A549 (cell line): ENCODE measurements at regions not wholly inside any gene's neighbourhood (a gene's known extent, or its start where the extent isn't known, plus 50 kb on each side); places are given as distances from the start of the nearest gene placed in this dataset.

Experiments used
- ATAC-seq, 2 experiments: fragments of 200-7000 bp in 1 of 2; fragments of >200 bp in 1 of 2; cut with Nextera tagmentation in 1 of 2; cut with Tn5 transposase in 1 of 2; 3 replicates each; pipeline versions ENCODE4 v1.8.0 to v1.9.1; 2018 to 2020; ENCODE audit warnings: mild to moderate bottlenecking in 1 of 2, moderate library complexity in 1 of 2
- CTCF ChIA-PET: fragments of 300-600 bp; sonication (Branson Sonifier 250); formaldehyde crosslinking; extraction: SDS; loops from one replicate; lab custom pipeline; 2021; ENCODE audit warnings: antibody characterized with exemption, inconsistent platforms; lab: Yijun Ruan, JAX
- POLR2A ChIA-PET: fragments of 350-600 bp; formaldehyde crosslinking; extraction: SDS; loops from one replicate; lab custom pipeline; 2021; ENCODE audit warnings: antibody characterized with exemption, inconsistent platforms; lab: Yijun Ruan, JAX
- DNase-seq, 2 experiments: peaks; one replicate each; pipeline versions ENCODE4 v3.0.0 to v3.0.0-alpha.2; 2011 to 2016; ENCODE audit warnings: low read depth in 1 of 2, low spot score in 1 of 2
- FAIRE-seq: peaks from 2 replicates; lab custom pipeline; 2011; peaks lifted over from hg19 to GRCh38; lab: Jason Lieb, UNC
- H3K27ac ChIP-seq, 2 experiments: fragments of >200 bp; sonication (Bioruptor Twin); formaldehyde crosslinking; 3 replicates each; pipeline ENCODE4 v1.5.1; 2016 to 2017
- H3K4me1 ChIP-seq: fragments of >200 bp; sonication (Bioruptor Twin); formaldehyde crosslinking; 3 replicates; pipeline ENCODE4 v1.6.1; 2016
- H3K4me2 ChIP-seq: fragments of >200 bp; sonication (Bioruptor Twin); formaldehyde crosslinking; 3 replicates; pipeline ENCODE4 v1.6.1; 2016
- H3K4me3 ChIP-seq: fragments of >200 bp; sonication (Bioruptor Twin); formaldehyde crosslinking; 3 replicates; pipeline ENCODE4 v1.5.1; 2016
- H3K9me3 ChIP-seq: fragments of >200 bp; sonication (Bioruptor Twin); formaldehyde crosslinking; 3 replicates; pipeline ENCODE4 v1.6.1; 2016
- BHLHE40 ChIP-seq: IDR thresholded peaks from 2 replicates; pipeline ENCODE4 v1.6.1; 2012; ENCODE audit warnings: low read depth, low read length, inconsistent platforms
- CBX8 ChIP-seq: fragments of 200-600 bp; sonication (generic); IDR thresholded peaks from 2 replicates; pipeline ENCODE4 v1.6.1; 2016
- CHD4 ChIP-seq: fragments of 200-600 bp; sonication (generic); IDR thresholded peaks from 2 replicates; pipeline ENCODE4 v1.6.1; 2016; ENCODE audit warnings: antibody characterized with exemption, mild to moderate bottlenecking, borderline replicate concordance
- CTCF ChIP-seq: fragments of >200 bp; sonication (Bioruptor Twin); formaldehyde crosslinking; IDR thresholded peaks from 3 replicates; pipeline ENCODE4 v1.5.1; 2016
- EHF ChIP-seq: fragments of 250-450 bp; sonication (Bioruptor Pico); IDR thresholded peaks from 2 replicates; pipeline ENCODE4 v1.5.0; 2020; ENCODE audit warnings: mild to moderate bottlenecking
- EP300 ChIP-seq, 2 experiments: fragments of >200 bp; sonication (Bioruptor Twin); formaldehyde crosslinking; IDR thresholded peaks; 2 replicates in 1 of 2; 3 replicates in 1 of 2; pipeline ENCODE4 v1.6.1; 2016 to 2017
- FOSB ChIP-seq: fragments of 250-450 bp; sonication (Bioruptor Pico); IDR thresholded peaks from 2 replicates; pipeline ENCODE4 v1.5.0; 2020; ENCODE audit warnings: mild to moderate bottlenecking, moderate library complexity
- FOSL2 ChIP-seq, 2 experiments: fragments of 450-650 bp in 1 of 2; fragments of >200 bp in 1 of 2; sonication (Bioruptor Twin) in 1 of 2; formaldehyde crosslinking; IDR thresholded peaks; 2 replicates each; pipeline versions ENCODE4 v1.5.0 to v1.6.1; 2016 to 2020; ENCODE audit warnings: mild to moderate bottlenecking in 1 of 2, moderate library complexity in 1 of 2
- FOXS1 ChIP-seq: fragments of 250-450 bp; sonication (Bioruptor Pico); IDR thresholded peaks from 2 replicates; pipeline ENCODE4 v1.5.0; 2020; ENCODE audit warnings: mild to moderate bottlenecking, moderate library complexity
- GATA3 ChIP-seq: IDR thresholded peaks from 2 replicates; pipeline ENCODE4 v1.6.1; 2012; ENCODE audit warnings: borderline replicate concordance
- HOXB13 ChIP-seq: fragments of 250-450 bp; sonication (Bioruptor Pico); IDR thresholded peaks from 2 replicates; pipeline ENCODE4 v1.5.0; 2020; ENCODE audit warnings: low read depth, mild to moderate bottlenecking, moderate library complexity
- HOXB5 ChIP-seq: fragments of 250-450 bp; sonication (Bioruptor Pico); IDR thresholded peaks from 2 replicates; pipeline ENCODE4 v1.5.0; 2020; ENCODE audit warnings: mild to moderate bottlenecking, moderate library complexity
- KDM1A ChIP-seq: fragments of 200-600 bp; sonication (generic); IDR thresholded peaks from 2 replicates; pipeline ENCODE4 v1.6.1; 2016; ENCODE audit warnings: low read depth, mild to moderate bottlenecking
- KDM5A ChIP-seq: fragments of 200-600 bp; sonication (generic); IDR thresholded peaks from 2 replicates; pipeline ENCODE4 v1.6.1; 2016; ENCODE audit warnings: antibody characterized with exemption, mild to moderate bottlenecking
- MAFK ChIP-seq: fragments of 450-650 bp; IDR thresholded peaks from 2 replicates; pipeline ENCODE4 v1.6.1; 2014; ENCODE audit not compliant: partially characterized antibody
- MAX ChIP-seq: IDR thresholded peaks from 2 replicates; pipeline ENCODE4 v1.6.1; 2012
- MYC ChIP-seq: IDR thresholded peaks from 2 replicates; pipeline ENCODE4 v1.6.1; 2012; ENCODE audit warnings: mild to moderate bottlenecking, inconsistent platforms, low read length, improper control_type of control experiment, borderline replicate concordance
- NR3C1 ChIP-seq: fragments of >200 bp; sonication (Bioruptor Twin); formaldehyde crosslinking; IDR thresholded peaks from 3 replicates; pipeline ENCODE4 v1.6.1; 2017
- RARB ChIP-seq: fragments of 250-450 bp; sonication (Bioruptor Pico); IDR thresholded peaks from 2 replicates; pipeline ENCODE4 v1.8.0; 2021; ENCODE audit warnings: mild to moderate bottlenecking, moderate library complexity
- RCOR1 ChIP-seq: fragments of 150-350 bp; IDR thresholded peaks from 2 replicates; pipeline ENCODE4 v1.6.1; 2014; ENCODE audit warnings: antibody characterized with exemption, low read length, low read depth
- RFX5 ChIP-seq: fragments of 450-650 bp; IDR thresholded peaks from 2 replicates; pipeline ENCODE4 v1.7.1; 2014; ENCODE audit warnings: antibody characterized with exemption, mild to moderate bottlenecking, moderate library complexity
- SMC3 ChIP-seq: fragments of >200 bp; sonication (Bioruptor Twin); formaldehyde crosslinking; IDR thresholded peaks from 3 replicates; pipeline ENCODE4 v1.6.1; 2018; ENCODE audit warnings: inconsistent platforms
- SREBF2 ChIP-seq: fragments of 450-650 bp; IDR thresholded peaks from 2 replicates; pipeline ENCODE4 v1.6.1; 2014; ENCODE audit warnings: mild to moderate bottlenecking, moderate library complexity
- TFCP2L1 ChIP-seq: fragments of 250-450 bp; sonication (Bioruptor Pico); IDR thresholded peaks from 2 replicates; pipeline ENCODE4 v1.5.0; 2021; ENCODE audit warnings: mild to moderate bottlenecking
- TP53 ChIP-seq: fragments of 250-450 bp; sonication (Bioruptor Pico); IDR thresholded peaks from 2 replicates; pipeline ENCODE4 v1.5.0; 2021; ENCODE audit warnings: mild to moderate bottlenecking, moderate library complexity
- ZC3H11A ChIP-seq: fragments of 450-650 bp; IDR thresholded peaks from 2 replicates; pipeline ENCODE4 v1.6.1; 2014; ENCODE audit warnings: antibody characterized with exemption, mild to moderate bottlenecking
- ZFP36 ChIP-seq: fragments of 450-650 bp; IDR thresholded peaks from 2 replicates; pipeline ENCODE4 v1.6.1; 2014; ENCODE audit warnings: borderline replicate concordance; ENCODE audit not compliant: partially characterized antibody
- ZNF302 ChIP-seq: fragments of 250-450 bp; sonication (Bioruptor Pico); IDR thresholded peaks from 2 replicates; pipeline ENCODE4 v1.9.0; 2021; ENCODE audit warnings: inconsistent platforms, mild to moderate bottlenecking, moderate library complexity
- WGBS: methylation state at CpG from one replicate; pipeline ENCODE4 v1.1.6; 2017; ENCODE audit errors: missing lambda C conversion rate; 5-methylcytosine and 5-hydroxymethylcytosine counted together
- TF ChIP-seq, protein P1 (sequence below): IDR thresholded peaks from 2 replicates; pipeline ENCODE4 v1.6.1; 2012
- TF ChIP-seq, protein P2 (sequence below): fragments of 250-450 bp; sonication (Bioruptor Pico); IDR thresholded peaks from 2 replicates; pipeline ENCODE4 v1.5.0; 2021; ENCODE audit warnings: mild to moderate bottlenecking, moderate library complexity, borderline replicate concordance
- TF ChIP-seq, protein P3 (sequence below): IDR thresholded peaks from 2 replicates; pipeline ENCODE4 v1.6.1; 2012; ENCODE audit warnings: low read depth, borderline replicate concordance

GRCh38 chr5:29950416-29951145 lies 1242.9 kb upstream of the CDH6 start:
- no peaks in the 10 kb centered on the region for H3K4me1 ChIP-seq
- WGBS: 19% methylated on average over 2 of the region's 2 CpGs
- no peak for FAIRE-seq
- H3K4me2 ChIP-seq: no peak overlapping the region
- CTCF ChIA-PET: no interaction called here
- no peaks in the 10 kb centered on the region for H3K9me3 ChIP-seq
- no peak overlapping the region for H3K27ac ChIP-seq
- TF ChIP-seq BHLHE40: no peak
- no peak for TF ChIP-seq NR3C1
- TF ChIP-seq CTCF: no peak
- no peak for TF ChIP-seq SREBF2
- TF ChIP-seq EP300 (IDR thresholded peaks at IDR 0.05): no peak
- no peak for TF ChIP-seq CBX8
- TF ChIP-seq, protein P1, sequence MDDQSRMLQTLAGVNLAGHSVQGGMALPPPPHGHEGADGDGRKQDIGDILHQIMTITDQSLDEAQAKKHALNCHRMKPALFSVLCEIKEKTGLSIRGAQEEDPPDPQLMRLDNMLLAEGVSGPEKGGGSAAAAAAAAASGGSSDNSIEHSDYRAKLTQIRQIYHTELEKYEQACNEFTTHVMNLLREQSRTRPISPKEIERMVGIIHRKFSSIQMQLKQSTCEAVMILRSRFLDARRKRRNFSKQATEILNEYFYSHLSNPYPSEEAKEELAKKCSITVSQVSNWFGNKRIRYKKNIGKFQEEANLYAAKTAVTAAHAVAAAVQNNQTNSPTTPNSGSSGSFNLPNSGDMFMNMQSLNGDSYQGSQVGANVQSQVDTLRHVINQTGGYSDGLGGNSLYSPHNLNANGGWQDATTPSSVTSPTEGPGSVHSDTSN: no peak
- no peak for TF ChIP-seq FOSL2 (IDR thresholded peaks at IDR 0.05)
- TF ChIP-seq FOSL2 (CRISPR knock-in tag; IDR thresholded peaks at IDR 0.05): no peak
- TF ChIP-seq FOXS1: no peak
- TF ChIP-seq CHD4: no peak
- TF ChIP-seq MAX: no peak
- TF ChIP-seq HOXB5: no peak
- no peak for TF ChIP-seq MYC
- TF ChIP-seq EHF (CRISPR knock-in tag): no peak
- no peak for TF ChIP-seq RFX5
- TF ChIP-seq HOXB13 (CRISPR knock-in tag): no peak
- no peak for TF ChIP-seq KDM5A
- TF ChIP-seq FOSB: no peak
- no peak for TF ChIP-seq RCOR1
- no peak for TF ChIP-seq KDM1A
- TF ChIP-seq, all 56 proteins: peak for 0
- ATAC-seq (no peak), DNase-seq (no peak)
- POLR2A ChIA-PET: no interaction called here
- H3K4me3 ChIP-seq: no peak overlapping the region

DNA sequence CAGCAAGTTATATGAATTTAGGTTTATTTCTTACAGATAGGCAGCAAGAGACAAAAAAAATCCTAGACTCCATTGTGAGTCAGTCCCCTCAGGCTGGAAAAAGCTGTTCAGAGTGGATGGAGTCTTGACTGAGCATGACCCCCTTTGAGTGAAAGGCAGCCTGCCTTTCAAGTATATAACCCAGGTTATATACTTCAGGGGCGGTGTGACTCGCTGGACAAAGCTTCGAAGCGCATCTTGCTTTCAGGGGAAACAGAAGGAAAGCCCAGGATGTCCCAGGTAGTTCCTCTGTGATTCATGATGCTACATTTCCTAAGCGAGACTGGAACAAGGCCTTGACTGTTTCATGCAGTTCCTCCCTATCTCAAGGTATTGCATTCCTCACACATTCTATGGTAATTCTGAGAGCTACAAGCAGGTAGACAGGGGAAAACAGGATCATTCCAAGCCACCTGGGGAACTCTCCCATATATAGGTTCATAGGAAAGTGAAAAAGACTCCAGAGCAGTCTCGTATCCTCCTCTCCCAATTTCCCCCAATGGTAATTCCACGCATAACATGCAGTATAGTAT lies 1244.1 kb upstream of the CDH6 start:
- H3K4me3 ChIP-seq: no peak overlapping the region
- TF ChIP-seq SMC3 (no peak), RARB (no peak), TFCP2L1 (no peak), TP53 (CRISPR knock-in tag) (no peak), ZC3H11A (no peak), CBX8 (no peak), MAFK (no peak), RCOR1 (no peak), ZFP36 (no peak), GATA3 (no peak), ZNF302 (CRISPR knock-in tag) (no peak)
- TF ChIP-seq, protein P2, sequence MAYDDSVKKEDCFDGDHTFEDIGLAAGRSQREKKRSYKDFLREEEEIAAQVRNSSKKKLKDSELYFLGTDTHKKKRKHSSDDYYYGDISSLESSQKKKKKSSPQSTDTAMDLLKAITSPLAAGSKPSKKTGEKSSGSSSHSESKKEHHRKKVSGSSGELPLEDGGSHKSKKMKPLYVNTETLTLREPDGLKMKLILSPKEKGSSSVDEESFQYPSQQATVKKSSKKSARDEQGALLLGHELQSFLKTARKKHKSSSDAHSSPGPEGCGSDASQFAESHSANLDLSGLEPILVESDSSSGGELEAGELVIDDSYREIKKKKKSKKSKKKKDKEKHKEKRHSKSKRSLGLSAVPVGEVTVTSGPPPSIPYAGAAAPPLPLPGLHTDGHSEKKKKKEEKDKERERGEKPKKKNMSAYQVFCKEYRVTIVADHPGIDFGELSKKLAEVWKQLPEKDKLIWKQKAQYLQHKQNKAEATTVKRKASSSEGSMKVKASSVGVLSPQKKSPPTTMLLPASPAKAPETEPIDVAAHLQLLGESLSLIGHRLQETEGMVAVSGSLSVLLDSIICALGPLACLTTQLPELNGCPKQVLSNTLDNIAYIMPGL: no peak
- TF ChIP-seq, protein P3, sequence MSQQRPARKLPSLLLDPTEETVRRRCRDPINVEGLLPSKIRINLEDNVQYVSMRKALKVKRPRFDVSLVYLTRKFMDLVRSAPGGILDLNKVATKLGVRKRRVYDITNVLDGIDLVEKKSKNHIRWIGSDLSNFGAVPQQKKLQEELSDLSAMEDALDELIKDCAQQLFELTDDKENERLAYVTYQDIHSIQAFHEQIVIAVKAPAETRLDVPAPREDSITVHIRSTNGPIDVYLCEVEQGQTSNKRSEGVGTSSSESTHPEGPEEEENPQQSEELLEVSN: no peak
- TF ChIP-seq, all 56 proteins: peak for 0
- WGBS: 52% methylated on average over 7 of the region's 7 CpGs
- no peak for FAIRE-seq
- DNase-seq: no peak
- H3K27ac ChIP-seq: no peak overlapping the region
- POLR2A ChIA-PET: no interaction called here
- no peak for ATAC-seq
- H3K9me3 ChIP-seq: no peaks in the 10 kb centered on the region
- H3K4me2 ChIP-seq: no peak overlapping the region
- CTCF ChIA-PET: no interaction called here
- no peaks in the 10 kb centered on the region for H3K4me1 ChIP-seq
